Mesendoderm (in vitro differentiated cells): ENCODE measurements at regions not wholly inside any gene's neighbourhood (a gene's known extent, or its start where the extent isn't known, plus 50 kb on each side); places are given as distances from the start of the nearest gene placed in this dataset.

Experiments used
- DNase-seq: peaks from one replicate; pipeline ENCODE4 v3.0.0; 2013
- H2AK5ac ChIP-seq: 2 replicates; pipeline ENCODE4 v1.6.1; 2013; ENCODE audit warnings: low read length, inconsistent platforms
- H2BK120ac ChIP-seq: 2 replicates; pipeline ENCODE4 v1.6.1; 2013; ENCODE audit warnings: low read depth, mild to moderate bottlenecking, low read length, moderate library complexity, mixed read lengths
- H2BK15ac ChIP-seq: replicated peaks from 2 replicates; pipeline ENCODE4 v1.6.1; 2013; ENCODE audit warnings: low read depth, mild to moderate bottlenecking, moderate library complexity
- H2BK5ac ChIP-seq: 2 replicates; pipeline ENCODE4 v1.6.1; 2013; ENCODE audit warnings: low read length, inconsistent platforms
- H3K18ac ChIP-seq: 2 replicates; pipeline ENCODE4 v1.6.1; 2013; ENCODE audit warnings: mild to moderate bottlenecking, low read length, mixed read lengths
- H3K23ac ChIP-seq: one replicate; pipeline ENCODE4 v1.6.1; 2013; ENCODE audit warnings: low read length
- H3K27ac ChIP-seq: 2 replicates; pipeline ENCODE4 v1.5.1; 2013; ENCODE audit warnings: low read depth, mild to moderate bottlenecking, inconsistent platforms, low read length, moderate library complexity
- H3K27me3 ChIP-seq: 2 replicates; pipeline ENCODE4 v1.6.1; 2013; ENCODE audit warnings: low read length, control low read depth, mild to moderate bottlenecking, inconsistent platforms; ENCODE audit not compliant: insufficient read depth, poor library complexity
- H3K36me3 ChIP-seq: 2 replicates; pipeline ENCODE4 v1.6.1; 2013; ENCODE audit warnings: low read length, inconsistent platforms; ENCODE audit not compliant: control insufficient read depth, insufficient read depth
- H3K4ac ChIP-seq: one replicate; pipeline ENCODE4 v1.6.1; 2013; ENCODE audit warnings: low read depth, mild to moderate bottlenecking, low read length, moderate library complexity
- H3K4me1 ChIP-seq: 2 replicates; pipeline ENCODE4 v1.6.1; 2013; ENCODE audit warnings: low read depth, low read length, inconsistent platforms; ENCODE audit not compliant: control insufficient read depth
- H3K4me2 ChIP-seq: 2 replicates; pipeline ENCODE4 v1.6.1; 2013; ENCODE audit warnings: low read length
- H3K4me3 ChIP-seq: 2 replicates; pipeline ENCODE4 v1.5.1; 2013; ENCODE audit warnings: mild to moderate bottlenecking, low read length
- H3K56ac ChIP-seq: one replicate; pipeline ENCODE4 v1.6.1; 2013; ENCODE audit warnings: low read length
- H3K79me1 ChIP-seq: 2 replicates; pipeline ENCODE4 v1.6.1; 2013; ENCODE audit warnings: low read length, inconsistent platforms
- H3K79me2 ChIP-seq: 2 replicates; pipeline ENCODE4 v1.6.1; 2013; ENCODE audit warnings: mild to moderate bottlenecking, low read length; ENCODE audit not compliant: control insufficient read depth, insufficient read depth
- H3K9ac ChIP-seq: 2 replicates; pipeline ENCODE4 v1.6.1; 2013; ENCODE audit warnings: low read length, inconsistent platforms
- H4K5ac ChIP-seq: one replicate; pipeline ENCODE4 v1.6.1; 2013; ENCODE audit warnings: low read length
- H4K8ac ChIP-seq: one replicate; pipeline ENCODE4 v1.6.1; 2013; ENCODE audit warnings: low read depth, mild to moderate bottlenecking, control low read depth, low read length, moderate library complexity
- WGBS: extraction: QIAGEN DNeasy Blood & Tissue Kit; methylation state at CpG from one replicate; pipeline ENCODE4 v1.1.7; 2013; ENCODE audit warnings: low lambda C conversion rate, missing lambda C conversion rate; ENCODE audit not compliant: insufficient coverage; ENCODE audit errors: extremely low coverage; 5-methylcytosine and 5-hydroxymethylcytosine counted together

- DNase-seq = no peak
- no peaks in the 10 kb centered on the region for H3K36me3 ChIP-seq
- WGBS = no CpG with 5 or more reads among the region's 5 CpGs
Observed at GRCh38 chr1:232486006-232486405, 143.9 kb downstream of the SIPA1L2 start.

DNA sequence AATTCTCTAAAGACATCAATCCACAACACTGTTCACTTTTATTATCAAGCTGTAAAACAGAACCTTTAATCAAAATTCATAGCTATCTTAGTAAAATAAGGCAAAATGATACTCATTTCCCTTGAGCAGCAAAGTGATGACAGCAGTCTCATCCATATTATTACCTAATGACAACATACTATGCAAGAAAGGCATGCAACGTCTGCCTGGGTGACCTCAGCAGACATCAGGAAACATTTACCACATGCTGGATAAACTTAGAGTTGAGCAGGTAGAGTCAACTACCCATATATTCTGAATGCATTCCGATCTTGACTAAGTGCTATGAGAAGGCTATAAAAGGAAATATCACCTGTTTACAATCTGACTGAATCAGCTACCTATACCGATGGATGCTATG lies 145.1 kb downstream of the SIPA1L2 start:
- Histone ChIP-seq H3K4me2 (no peak overlapping the region), H3K9ac (no peak overlapping the region), H3K79me1 (peaks cover 2% of the 10 kb centered on the region), H3K4ac (no peak overlapping the region), H4K5ac (no peak overlapping the region), H3K23ac (no peak overlapping the region), H2BK120ac (no peak overlapping the region), H4K8ac (no peak overlapping the region), H2AK5ac (no peak overlapping the region), H2BK15ac (no peak overlapping the region), H3K79me2 (no peaks in the 10 kb centered on the region), H3K4me1 (no peaks in the 10 kb centered on the region), H3K18ac (no peak overlapping the region), H3K56ac (no peak overlapping the region), H2BK5ac (no peak overlapping the region), H3K27me3 (no peaks in the 10 kb centered on the region), H3K4me3 (no peak overlapping the region), H3K27ac (no peak overlapping the region), H3K36me3 (no peaks in the 10 kb centered on the region)
- no CpG with 5 or more reads among the region's 3 CpGs for WGBS
- no peak for DNase-seq

More at GRCh38 chr1:232486006-232486405, 143.9 kb downstream of the SIPA1L2 start:
- H3K79me1 ChIP-seq = peaks cover 3% of the 10 kb centered on the region
- H3K27ac ChIP-seq = no peak overlapping the region
- no peak overlapping the region for H3K9ac ChIP-seq
- no peak overlapping the region for H3K4me3 ChIP-seq
- H3K23ac ChIP-seq = no peak overlapping the region
- no peak overlapping the region for H4K8ac ChIP-seq
- H2BK5ac ChIP-seq = no peak overlapping the region
- H4K5ac ChIP-seq = no peak overlapping the region
- H2AK5ac ChIP-seq = no peak overlapping the region
- no peaks in the 10 kb centered on the region for H3K27me3 ChIP-seq
- H3K18ac ChIP-seq = no peak overlapping the region
- H3K56ac ChIP-seq = no peak overlapping the region
- no peaks in the 10 kb centered on the region for H3K79me2 ChIP-seq
- no peak overlapping the region for H3K4ac ChIP-seq
- H3K4me2 ChIP-seq = no peak overlapping the region
- H3K4me1 ChIP-seq = no peaks in the 10 kb centered on the region
- no peak overlapping the region for H2BK120ac ChIP-seq
- H2BK15ac ChIP-seq = no peak overlapping the region

DNA sequence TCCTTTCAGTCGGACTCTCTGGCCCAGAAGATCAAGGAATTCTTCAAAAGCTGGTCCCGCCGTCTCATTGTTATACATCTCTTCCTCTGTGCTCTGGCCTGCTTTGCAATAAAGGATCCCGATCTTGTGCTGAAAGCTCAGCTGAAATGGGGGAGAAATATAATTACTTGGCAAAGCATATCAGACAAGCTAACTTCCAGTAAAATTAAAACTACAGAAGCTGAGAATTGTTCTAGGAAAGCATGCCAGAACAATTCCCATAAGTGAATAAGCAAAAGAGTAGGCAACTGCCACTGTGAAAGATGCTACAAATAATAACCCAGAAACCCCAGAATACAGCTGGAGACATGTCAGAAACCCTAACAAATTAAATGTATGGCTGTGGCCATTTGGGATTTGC lies 146.1 kb downstream of the SIPA1L2 start:
- Histone ChIP-seq H3K36me3 (no peaks in the 10 kb centered on the region), H3K4ac (no peak overlapping the region), H2BK15ac (no peak overlapping the region)

DNA sequence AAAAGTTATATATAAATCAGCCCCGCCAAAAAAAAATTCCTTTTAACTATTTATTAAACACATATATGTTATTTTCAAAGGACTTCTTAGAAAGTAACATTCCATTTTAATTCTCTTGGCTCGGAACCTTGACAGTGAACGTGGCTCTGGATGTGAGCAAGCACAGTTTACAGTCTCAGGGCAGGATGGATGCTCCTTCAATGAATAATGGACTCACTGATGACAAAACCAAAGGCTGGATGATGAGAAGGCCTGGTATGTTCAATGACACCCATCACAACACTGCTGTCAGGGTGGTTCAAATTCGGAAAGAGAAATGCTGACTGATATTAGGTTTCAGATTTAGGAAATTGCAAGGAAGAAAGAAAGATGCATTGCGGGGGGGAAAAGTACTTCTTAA lies 148.8 kb downstream of the SIPA1L2 start:
- no peaks in the 10 kb centered on the region for H3K79me2 ChIP-seq
- 100% methylated on average over 1 of the region's 5 CpGs for WGBS
- H2AK5ac ChIP-seq = no peak overlapping the region

More for the DNA sequence above, 146.1 kb downstream of the SIPA1L2 start:
- Histone ChIP-seq H3K4me2 (no peak overlapping the region), H3K4me3 (no peak overlapping the region), H3K79me1 (peaks cover 2% of the 10 kb centered on the region), H2BK120ac (no peak overlapping the region), H3K27me3 (no peaks in the 10 kb centered on the region), H3K18ac (no peak overlapping the region), H3K27ac (no peak overlapping the region), H4K5ac (no peak overlapping the region), H2AK5ac (no peak overlapping the region), H3K9ac (no peak overlapping the region), H2BK5ac (no peak overlapping the region), H3K79me2 (no peaks in the 10 kb centered on the region), H3K4me1 (no peaks in the 10 kb centered on the region), H3K23ac (no peak overlapping the region), H3K56ac (no peak overlapping the region), H4K8ac (no peak overlapping the region)
- DNase-seq = no peak
- WGBS = no CpG with 5 or more reads among the region's 4 CpGs

DNA sequence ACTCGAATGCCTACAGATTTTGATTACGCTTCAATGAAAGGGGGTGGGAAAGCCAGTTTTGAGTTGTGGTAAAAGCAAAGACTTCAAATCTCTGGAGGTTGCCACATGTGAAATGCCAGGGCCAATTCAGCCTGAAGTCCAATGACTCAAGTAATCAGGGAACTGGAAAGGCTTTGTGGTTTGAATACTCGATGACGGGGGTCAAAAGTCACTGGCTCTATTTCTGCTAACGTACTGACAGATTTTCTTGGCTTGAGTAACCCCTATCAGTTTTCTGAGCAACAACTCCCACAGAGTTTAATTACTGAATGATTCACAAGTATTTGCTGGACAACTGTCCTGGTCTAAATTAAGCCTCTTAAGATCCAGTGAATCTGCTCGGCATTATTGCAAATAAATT lies 152.2 kb downstream of the SIPA1L2 start:
- Histone ChIP-seq H3K79me2 (no peaks in the 10 kb centered on the region), H2BK120ac (peak overlapping the region; percentile 9), H3K27ac (no peak overlapping the region), H3K79me1 (no peaks in the 10 kb centered on the region), H3K18ac (peak overlapping the region; percentile 41), H3K56ac (no peak overlapping the region), H3K36me3 (no peaks in the 10 kb centered on the region), H2AK5ac (no peak overlapping the region), H3K9ac (no peak overlapping the region), H3K27me3 (no peaks in the 10 kb centered on the region), H3K4me1 (no peaks in the 10 kb centered on the region), H4K5ac (no peak overlapping the region), H3K4me3 (no peak overlapping the region), H4K8ac (no peak overlapping the region), H2BK15ac (no peak overlapping the region), H2BK5ac (no peak overlapping the region), H3K4me2 (no peak overlapping the region), H3K23ac (no peak overlapping the region), H3K4ac (no peak overlapping the region)
- no peak for DNase-seq
- WGBS = no CpG with 5 or more reads among the region's 6 CpGs

More for the DNA sequence above, 148.8 kb downstream of the SIPA1L2 start:
- Histone ChIP-seq H4K5ac (no peak overlapping the region), H3K18ac (no peak overlapping the region), H3K27me3 (no peaks in the 10 kb centered on the region), H2BK15ac (no peak overlapping the region), H3K4me3 (no peak overlapping the region), H3K9ac (no peak overlapping the region), H3K56ac (no peak overlapping the region), H2BK120ac (no peak overlapping the region), H3K27ac (no peak overlapping the region), H3K36me3 (no peaks in the 10 kb centered on the region), H2BK5ac (no peak overlapping the region), H3K23ac (no peak overlapping the region), H4K8ac (no peak overlapping the region), H3K4me2 (no peak overlapping the region), H3K79me1 (peaks cover 2% of the 10 kb centered on the region), H3K4ac (no peak overlapping the region), H3K4me1 (no peaks in the 10 kb centered on the region)
- no peak for DNase-seq

GRCh38 chr1:232476538-232476950 lies 153.4 kb downstream of the SIPA1L2 start:
- no peak overlapping the region for H3K9ac ChIP-seq
- no peaks in the 10 kb centered on the region for H3K36me3 ChIP-seq
- no peak overlapping the region for H3K56ac ChIP-seq
- no peak overlapping the region for H3K4ac ChIP-seq
- H3K79me1 ChIP-seq = no peaks in the 10 kb centered on the region
- no peak overlapping the region for H3K27ac ChIP-seq
- H4K5ac ChIP-seq = no peak overlapping the region
- H2BK5ac ChIP-seq = no peak overlapping the region
- no peak overlapping the region for H3K18ac ChIP-seq
- H3K4me2 ChIP-seq = no peak overlapping the region
- WGBS = no CpG with 5 or more reads among the region's 2 CpGs
- H3K4me3 ChIP-seq = no peak overlapping the region
- no peak overlapping the region for H4K8ac ChIP-seq
- no peaks in the 10 kb centered on the region for H3K27me3 ChIP-seq
- no peak overlapping the region for H2AK5ac ChIP-seq
- H3K23ac ChIP-seq = no peak overlapping the region
- no peak overlapping the region for H2BK120ac ChIP-seq
- H3K79me2 ChIP-seq = no peaks in the 10 kb centered on the region
- DNase-seq = no peak
- no peaks in the 10 kb centered on the region for H3K4me1 ChIP-seq
- H2BK15ac ChIP-seq = no peak overlapping the region
